C4-2B (cell line): ENCODE measurements at regions not wholly inside any gene's neighbourhood (a gene's known extent, or its start where the extent isn't known, plus 50 kb on each side); places are given as distances from the start of the nearest gene placed in this dataset.

Experiments used
- CTCF ChIP-seq: fragments of 450-650 bp; conservative IDR thresholded peaks from 2 replicates; pipeline ENCODE4 v1.5.1; 2017; ENCODE audit warnings: mild to moderate bottlenecking
- ZFX ChIP-seq: fragments of 450-650 bp; IDR thresholded peaks from 2 replicates; pipeline ENCODE4 v1.6.1; 2017

- TF ChIP-seq CTCF = no peak
- no peak for TF ChIP-seq ZFX
Observed at GRCh38 chr4:33029976-33030375, 2309.8 kb downstream of the PCDH7 start.
